ENCODE measurements at regions not wholly inside any gene's neighbourhood (a gene's known extent, or its start where the extent isn't known, plus 50 kb on each side); places are given as distances from the start of the nearest gene placed in this dataset.

GRCh38 chr12:89087149-89087825 lies 265.0 kb downstream of the DUSP6 start:
- H3K36me3 ChIP-seq (replicated peaks in 1 of 2; ENCODE audit: control insufficient read depth in 1 of 2, insufficient read depth in 2 of 2, low read length in 1 of 2), result no peaks in the 10 kb centered on the region
- no peaks in the 10 kb centered on the region for H4K20me1 ChIP-seq (ENCODE audit: insufficient read depth)
- H2AFZ ChIP-seq (ENCODE audit: low read depth), result no peak overlapping the region
- ChIA-PET POLR2A (no interaction called here), CTCF (interaction anchor here (1.0 kb wide), 1 partner anchor 239 kb away, joined by 3 read pairs; no protein-coding TSS in a partner anchor)
- no peak overlapping the region for H3K4me3 ChIP-seq (ENCODE audit: low read depth in 2 of 2, low read length in 1 of 2)
- H3K9ac ChIP-seq, result no peak overlapping the region
- H3K9me2 ChIP-seq, result no peaks in the 10 kb centered on the region
- H3K27ac ChIP-seq (ENCODE audit: low read depth in 2 of 2, low read length in 1 of 2), result no peak overlapping the region
- no peak overlapping the region for H3K4me2 ChIP-seq
- no peaks in the 10 kb centered on the region for H3K27me3 ChIP-seq (ENCODE audit: insufficient read depth)
- no peaks in the 10 kb centered on the region for H3F3A ChIP-seq (replicated peaks; ENCODE audit: insufficient read depth)
- no peaks in the 10 kb centered on the region for H3K79me2 ChIP-seq (ENCODE audit: insufficient read depth)
- no peak for TF ChIP-seq MXI1 (IDR thresholded peaks at IDR 0.05; ENCODE audit: low read depth, low read length)
- no peak for TF ChIP-seq ZBTB33 (IDR thresholded peaks at IDR 0.05; ENCODE audit: borderline replicate concordance, low read depth)
- no peak for TF ChIP-seq RXRA (IDR thresholded peaks at IDR 0.05; ENCODE audit: borderline replicate concordance, low read depth)
- TF ChIP-seq MAX (IDR thresholded peaks at IDR 0.05; ENCODE audit: low read depth), result no peak
- TF ChIP-seq NFIC (IDR thresholded peaks at IDR 0.05; ENCODE audit: borderline replicate concordance), result no peak
- peaks cover 1 to 2% of the 10 kb centered on the region in 2 experiments; a peak in 2 of 4 replicates for H3K4me1 ChIP-seq (ENCODE audit: control insufficient read depth in 1 of 2, insufficient read depth in 2 of 2, low read depth in 1 of 2, low read length in 1 of 2)
- H3K9me3 ChIP-seq, result no peaks in the 10 kb centered on the region
- WGBS (ENCODE audit: low lambda C conversion rate), result 69% methylated on average over 6 of the region's 6 CpGs
- DNase-seq, result no peak

- Histone ChIP-seq H4K20me1 (ENCODE audit: insufficient read depth) (no peaks in the 10 kb centered on the region), H3K4me1 (ENCODE audit: control insufficient read depth in 1 of 2, insufficient read depth in 2 of 2, low read depth in 1 of 2, low read length in 1 of 2) (peaks cover 3 to 17% of the 10 kb centered on the region in 2 experiments; a peak in 3 of 4 replicates), H3K9me2 (no peaks in the 10 kb centered on the region), H3K79me2 (ENCODE audit: insufficient read depth) (no peaks in the 10 kb centered on the region), H3K4me2 (no peak overlapping the region), H3K36me3 (replicated peaks in 1 of 2; ENCODE audit: control insufficient read depth in 1 of 2, insufficient read depth in 2 of 2, low read length in 1 of 2) (no peaks in the 10 kb centered on the region), H2AFZ (ENCODE audit: low read depth) (no peak overlapping the region), H3K9me3 (no peaks in the 10 kb centered on the region), H3K27me3 (ENCODE audit: insufficient read depth) (no peaks in the 10 kb centered on the region), H3K9ac (no peak overlapping the region), H3K27ac (ENCODE audit: low read depth in 2 of 2, low read length in 1 of 2) (no peak overlapping the region), H3K4me3 (ENCODE audit: low read depth in 2 of 2, low read length in 1 of 2) (no peak overlapping the region), H3F3A (replicated peaks; ENCODE audit: insufficient read depth) (no peaks in the 10 kb centered on the region)
- no peak for DNase-seq
- CTCF ChIA-PET, result interaction anchor here (0.7 kb wide), 1 partner anchor 81 kb away, joined by 3 read pairs; no protein-coding TSS in a partner anchor
- POLR2A ChIA-PET, result no interaction called here
- TF ChIP-seq IRF3 (IDR thresholded peaks at IDR 0.05; ENCODE audit: low read depth, low read length) (no peak), USF1 (IDR thresholded peaks at IDR 0.05; ENCODE audit: borderline replicate concordance, low read depth) (no peak), FOSL2 (IDR thresholded peaks at IDR 0.05; ENCODE audit: borderline replicate concordance, low read depth) (no peak), GATA2 (CRISPR knock-in tag; IDR thresholded peaks at IDR 0.05) (no peak), CHD2 (IDR thresholded peaks at IDR 0.05; ENCODE audit: low read length, partially characterized antibody) (no peak), NFIC (IDR thresholded peaks at IDR 0.05; ENCODE audit: borderline replicate concordance) (no peak)
- 87% methylated on average over 5 of the region's 5 CpGs for WGBS (ENCODE audit: low lambda C conversion rate)
These were observed 266.9 kb downstream of the DUSP6 start for GRCh38 chr12:89085421-89085820.
